ENCODE measurements at regions not wholly inside any gene's neighbourhood (a gene's known extent, or its start where the extent isn't known, plus 50 kb on each side); places are given as distances from the start of the nearest gene placed in this dataset.

DNA sequence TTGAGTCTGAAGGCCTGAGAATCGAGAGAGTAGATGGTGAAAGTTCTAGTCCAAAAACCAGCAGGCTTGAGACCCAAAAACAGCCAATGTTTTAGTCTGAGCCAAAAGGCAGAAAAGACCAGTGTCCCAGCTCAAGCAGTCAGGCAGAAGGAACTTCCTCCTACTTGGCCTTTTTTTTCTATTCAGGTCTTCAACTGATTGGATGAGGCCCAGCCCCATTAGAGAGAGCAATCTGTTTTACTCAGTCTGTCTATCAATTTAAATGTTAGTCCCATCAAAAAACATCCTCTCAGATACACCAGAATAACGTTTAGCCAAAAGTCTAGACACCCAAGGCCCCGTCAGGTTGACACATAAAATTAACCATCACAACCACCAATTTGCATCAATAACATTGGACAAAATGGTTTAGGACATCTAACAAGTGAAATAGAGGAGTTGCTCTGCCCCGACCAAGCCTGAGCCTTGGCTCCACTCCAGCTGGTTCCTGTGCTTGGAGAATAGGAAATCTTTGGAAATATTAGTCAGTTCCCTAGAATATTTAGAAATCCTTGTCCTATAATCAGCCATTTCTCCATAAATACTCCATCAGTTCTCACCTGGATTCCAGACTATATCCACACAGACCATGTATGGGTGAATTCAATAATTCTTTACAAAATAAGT, 51.4 kb upstream of the LIPC start:
- TF ChIP-seq POLR2A (IDR thresholded peaks at IDR 0.05) = no peak
- TF ChIP-seq, protein P1, sequence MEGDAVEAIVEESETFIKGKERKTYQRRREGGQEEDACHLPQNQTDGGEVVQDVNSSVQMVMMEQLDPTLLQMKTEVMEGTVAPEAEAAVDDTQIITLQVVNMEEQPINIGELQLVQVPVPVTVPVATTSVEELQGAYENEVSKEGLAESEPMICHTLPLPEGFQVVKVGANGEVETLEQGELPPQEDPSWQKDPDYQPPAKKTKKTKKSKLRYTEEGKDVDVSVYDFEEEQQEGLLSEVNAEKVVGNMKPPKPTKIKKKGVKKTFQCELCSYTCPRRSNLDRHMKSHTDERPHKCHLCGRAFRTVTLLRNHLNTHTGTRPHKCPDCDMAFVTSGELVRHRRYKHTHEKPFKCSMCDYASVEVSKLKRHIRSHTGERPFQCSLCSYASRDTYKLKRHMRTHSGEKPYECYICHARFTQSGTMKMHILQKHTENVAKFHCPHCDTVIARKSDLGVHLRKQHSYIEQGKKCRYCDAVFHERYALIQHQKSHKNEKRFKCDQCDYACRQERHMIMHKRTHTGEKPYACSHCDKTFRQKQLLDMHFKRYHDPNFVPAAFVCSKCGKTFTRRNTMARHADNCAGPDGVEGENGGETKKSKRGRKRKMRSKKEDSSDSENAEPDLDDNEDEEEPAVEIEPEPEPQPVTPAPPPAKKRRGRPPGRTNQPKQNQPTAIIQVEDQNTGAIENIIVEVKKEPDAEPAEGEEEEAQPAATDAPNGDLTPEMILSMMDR (IDR thresholded peaks at IDR 0.05) = no peak
